GM12864 (cell line): ENCODE measurements at regions not wholly inside any gene's neighbourhood (a gene's known extent, or its start where the extent isn't known, plus 50 kb on each side); places are given as distances from the start of the nearest gene placed in this dataset.
"Not testable (repeated sequence)": the region's sequence is repeated elsewhere in the genome, so short reads cannot be mapped to it uniquely, and the experiment has no call there.

Experiments used
- DNase-seq: peaks from one replicate; pipeline ENCODE4 v3.0.0-alpha.2; 2011; ENCODE audit warnings: low read depth
- H3K4me3 ChIP-seq: 2 replicates; pipeline ENCODE4 v1.5.1; 2011; ENCODE audit warnings: mild to moderate bottlenecking, low read depth, low read length, control low read depth
- CTCF ChIP-seq: IDR thresholded peaks from 2 replicates; pipeline ENCODE4 v1.5.1; 2011; ENCODE audit warnings: low read depth, mild to moderate bottlenecking, moderate library complexity, low read length, control low read depth, inconsistent platforms; ENCODE audit errors: missing control alignments

GRCh38 chr3:190180268-190180667 is 59.6 kb upstream of the P3H2 start:
- DNase-seq, result no peak
- no peak overlapping the region for H3K4me3 ChIP-seq
- TF ChIP-seq CTCF, result no peak

GRCh38 chr3:190178779-190179178 is 58.1 kb upstream of the P3H2 start:
- TF ChIP-seq CTCF, result no peak
- no peak overlapping the region for H3K4me3 ChIP-seq
- no peak for DNase-seq

GRCh38 chr3:190176933-190177525 is 56.3 kb upstream of the P3H2 start:
- not testable (repeated sequence) for H3K4me3 ChIP-seq, DNase-seq

- not testable (repeated sequence) for H3K4me3 ChIP-seq, DNase-seq
Observed at GRCh38 chr3:190176106-190176505, 55.4 kb upstream of the P3H2 start.

- no peak for DNase-seq
- TF ChIP-seq CTCF, result no peak
- no peak overlapping the region for H3K4me3 ChIP-seq
Observed at GRCh38 chr3:190175490-190175889, 54.8 kb upstream of the P3H2 start.

- DNase-seq, result no peak
- no peak overlapping the region for H3K4me3 ChIP-seq
- no peak for TF ChIP-seq CTCF
Observed at GRCh38 chr3:190174471-190174870, 53.8 kb upstream of the P3H2 start.

- no peak for TF ChIP-seq CTCF
- no peak for DNase-seq
Observed at GRCh38 chr3:190173426-190173825, 52.7 kb upstream of the P3H2 start.

GRCh38 chr3:190172751-190173150 is 52.1 kb upstream of the P3H2 start:
- no peak overlapping the region for H3K4me3 ChIP-seq
- DNase-seq, result no peak
- no peak for TF ChIP-seq CTCF

More at GRCh38 chr3:190173426-190173825, 52.7 kb upstream of the P3H2 start:
- no peak overlapping the region for H3K4me3 ChIP-seq
